Coronary artery (tissue), 2 donors: ENCODE measurements at regions not wholly inside any gene's neighbourhood (a gene's known extent, or its start where the extent isn't known, plus 50 kb on each side); places are given as distances from the start of the nearest gene placed in this dataset.
"Not testable (repeated sequence)": the region's sequence is repeated elsewhere in the genome, so short reads cannot be mapped to it uniquely, and the experiment has no call there.

Experiments used
- DNase-seq: peaks from one replicate; pipeline ENCODE4 v3.0.0-alpha.2; 2017; ENCODE audit warnings: low spot score
- H3K27ac ChIP-seq, 2 donors: fragments of 200-600 bp; sonication (generic); one replicate each; pipeline ENCODE4 v1.5.1; 2016 to 2019
- H3K4me3 ChIP-seq: fragments of 200-600 bp; sonication (generic); 2 replicates; pipeline ENCODE4 v1.5.1; 2016; ENCODE audit warnings: mild to moderate bottlenecking, moderate library complexity
- CTCF ChIP-seq: fragments of 200-600 bp; sonication (generic); IDR thresholded peaks from one replicate; pipeline ENCODE4 v1.5.1; 2019; ENCODE audit warnings: antibody characterized with exemption

DNA sequence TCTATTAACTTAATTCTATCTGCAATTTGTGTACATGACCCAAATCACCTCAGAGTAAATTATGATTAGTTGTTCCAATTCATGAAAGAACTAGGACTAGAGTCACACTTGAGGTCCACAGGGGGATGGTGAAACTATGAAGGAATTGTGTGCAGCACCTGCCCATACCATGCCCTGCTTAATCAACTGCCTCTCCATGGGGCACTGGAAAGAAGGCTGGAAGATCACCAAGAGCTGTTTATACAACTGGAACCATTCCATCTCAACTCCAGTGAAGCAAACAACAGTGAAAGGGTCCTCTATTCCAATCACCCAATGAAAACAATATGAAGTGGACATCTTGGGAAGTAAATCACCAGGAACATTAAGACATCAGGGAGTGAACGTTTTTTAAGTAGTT, 98.7 kb upstream of the SEMA3D start:
- TF ChIP-seq CTCF, result no peak

GRCh38 chr7:85275204-85275603, 88.3 kb upstream of the SEMA3D start:
- no peak for TF ChIP-seq CTCF
- DNase-seq, result no peak
- no peak overlapping the region for H3K27ac ChIP-seq
- no peak overlapping the region for H3K4me3 ChIP-seq

More for the DNA sequence above, 98.7 kb upstream of the SEMA3D start:
- DNase-seq, result no peak
- no peak overlapping the region for H3K27ac ChIP-seq
- no peak overlapping the region for H3K4me3 ChIP-seq

GRCh38 chr7:85274454-85274853, 87.6 kb upstream of the SEMA3D start:
- no peak for DNase-seq
- H3K4me3 ChIP-seq, result no peak overlapping the region
- H3K27ac ChIP-seq, result no peak overlapping the region
- no peak for TF ChIP-seq CTCF

- no peak for DNase-seq
- no peak overlapping the region for H3K4me3 ChIP-seq
- TF ChIP-seq CTCF, result no peak
- no peak overlapping the region for H3K27ac ChIP-seq
Measured at GRCh38 chr7:85262891-85263290, 76.0 kb upstream of the SEMA3D start.

GRCh38 chr7:85261336-85261735, 74.5 kb upstream of the SEMA3D start:
- Histone ChIP-seq H3K27ac (no peak overlapping the region), H3K4me3 (no peak overlapping the region)
- DNase-seq, result no peak
- TF ChIP-seq CTCF, result no peak

DNA sequence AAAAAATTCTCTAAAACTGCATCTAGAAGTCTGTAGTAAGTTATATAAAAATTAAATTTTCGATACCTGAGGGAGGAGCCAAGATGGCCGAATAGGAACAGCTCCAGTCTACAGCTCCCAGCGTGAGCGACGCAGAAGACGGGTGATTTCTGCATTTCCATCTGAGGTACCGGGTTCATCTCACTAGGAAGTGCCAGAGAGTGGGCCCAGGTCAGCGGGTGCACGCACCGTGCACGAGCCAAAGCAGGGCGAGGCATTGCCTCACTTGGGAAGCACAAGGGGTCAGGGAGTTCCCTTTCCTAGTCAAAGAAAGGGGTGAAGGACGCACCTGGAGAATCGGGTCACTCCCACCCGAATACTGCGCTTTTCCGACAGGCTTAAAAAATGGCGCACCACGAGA, 62.9 kb upstream of the SEMA3D start:
- H3K27ac ChIP-seq, DNase-seq, H3K4me3 ChIP-seq: not testable (repeated sequence)

- no peak for TF ChIP-seq CTCF
- Histone ChIP-seq H3K27ac (no peak overlapping the region), H3K4me3 (no peak overlapping the region)
- no peak for DNase-seq
Measured at GRCh38 chr7:85239109-85239508, 52.3 kb upstream of the SEMA3D start.

GRCh38 chr7:85237721-85238120, 50.9 kb upstream of the SEMA3D start:
- Histone ChIP-seq H3K4me3 (no peak overlapping the region), H3K27ac (no peak overlapping the region)
- no peak for TF ChIP-seq CTCF
- DNase-seq, result no peak
